ENCODE measurements at regions not wholly inside any gene's neighbourhood (a gene's known extent, or its start where the extent isn't known, plus 50 kb on each side); places are given as distances from the start of the nearest gene placed in this dataset.

DNA sequence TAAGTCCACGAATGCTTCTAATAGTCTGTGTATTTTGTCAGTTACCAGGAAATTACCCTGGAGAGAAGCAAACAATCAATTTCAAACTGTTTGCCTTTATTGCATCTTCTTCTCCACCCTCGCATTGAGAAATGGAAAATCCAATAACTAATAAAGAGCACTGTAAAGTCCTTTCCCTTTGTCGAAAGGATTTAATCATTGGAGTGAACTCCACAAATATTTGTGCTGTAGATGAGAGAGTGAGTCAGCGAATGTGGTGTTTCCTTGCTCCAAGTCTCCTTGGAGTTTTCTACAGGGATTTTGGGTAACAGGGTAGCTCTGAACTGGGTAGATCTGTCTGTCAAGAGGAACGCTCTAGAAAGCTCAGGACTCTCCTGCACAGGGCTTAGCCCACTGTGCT is 240.2 kb downstream of the KCNS3 start:
- Histone ChIP-seq H3K27ac (ENCODE audit: low read depth, low read length, poor library complexity, severe bottlenecking) (no peak overlapping the region), H3K9me3 (ENCODE audit: low read depth, low read length, poor library complexity, severe bottlenecking) (no peaks in the 10 kb centered on the region), H3K27me3 (replicated peaks; ENCODE audit: insufficient read depth, low read depth, low read length, poor library complexity) (no peaks in the 10 kb centered on the region), H3K4me3 (ENCODE audit: low read depth, low read length, poor library complexity, severe bottlenecking) (no peak overlapping the region), H3K36me3 (ENCODE audit: insufficient read depth, low read length, poor library complexity, severe bottlenecking) (no peaks in the 10 kb centered on the region), H3K4me1 (ENCODE audit: insufficient read depth, low read length, poor library complexity, severe bottlenecking) (no peaks in the 10 kb centered on the region)
- no peak for DNase-seq (ENCODE audit: low spot score)
- POLR2A ChIA-PET (ENCODE audit: low non-redundant PET) = no interaction called here
- no TSS peak for BruUV-seq (replicated peaks)
- CTCF ChIA-PET = interaction anchor here (1.4 kb wide), 1 partner anchor 267 kb away, joined by 5 read pairs; no protein-coding TSS in a partner anchor
- TF ChIP-seq, protein P1, sequence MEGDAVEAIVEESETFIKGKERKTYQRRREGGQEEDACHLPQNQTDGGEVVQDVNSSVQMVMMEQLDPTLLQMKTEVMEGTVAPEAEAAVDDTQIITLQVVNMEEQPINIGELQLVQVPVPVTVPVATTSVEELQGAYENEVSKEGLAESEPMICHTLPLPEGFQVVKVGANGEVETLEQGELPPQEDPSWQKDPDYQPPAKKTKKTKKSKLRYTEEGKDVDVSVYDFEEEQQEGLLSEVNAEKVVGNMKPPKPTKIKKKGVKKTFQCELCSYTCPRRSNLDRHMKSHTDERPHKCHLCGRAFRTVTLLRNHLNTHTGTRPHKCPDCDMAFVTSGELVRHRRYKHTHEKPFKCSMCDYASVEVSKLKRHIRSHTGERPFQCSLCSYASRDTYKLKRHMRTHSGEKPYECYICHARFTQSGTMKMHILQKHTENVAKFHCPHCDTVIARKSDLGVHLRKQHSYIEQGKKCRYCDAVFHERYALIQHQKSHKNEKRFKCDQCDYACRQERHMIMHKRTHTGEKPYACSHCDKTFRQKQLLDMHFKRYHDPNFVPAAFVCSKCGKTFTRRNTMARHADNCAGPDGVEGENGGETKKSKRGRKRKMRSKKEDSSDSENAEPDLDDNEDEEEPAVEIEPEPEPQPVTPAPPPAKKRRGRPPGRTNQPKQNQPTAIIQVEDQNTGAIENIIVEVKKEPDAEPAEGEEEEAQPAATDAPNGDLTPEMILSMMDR (conservative IDR thresholded peaks at IDR 0.05; ENCODE audit: low read depth, low read length) = no peak
- TF ChIP-seq EZH2 (IDR thresholded peaks at IDR 0.05; ENCODE audit: borderline replicate concordance, low read depth, low read length, poor library complexity, severe bottlenecking) = no peak
- intact Hi-C loops (cut with micrococcal nuclease; ENCODE audit: unreplicated experiment) = loop anchor here (10.0 kb wide), 1 partner anchor 264 kb away; no protein-coding TSS in a partner anchor

DNA sequence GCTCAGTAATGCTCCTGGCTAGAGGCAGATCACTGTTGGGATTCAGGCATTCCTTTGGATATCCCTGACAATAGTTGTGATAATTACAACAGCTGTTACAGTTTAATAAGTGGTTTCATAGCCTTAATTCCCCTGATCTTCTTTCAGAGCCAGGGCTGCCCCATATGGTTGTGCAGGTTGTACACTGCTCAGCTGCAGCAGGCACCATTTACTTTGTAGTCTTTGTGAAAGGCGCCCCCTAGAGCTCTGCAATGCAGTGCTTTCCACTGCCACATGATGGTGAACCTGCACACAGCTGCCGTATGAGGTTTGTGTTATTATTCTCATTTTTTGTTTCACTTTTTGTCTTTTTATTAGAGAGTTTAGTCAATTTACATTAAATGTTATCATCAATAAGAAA is 239.1 kb downstream of the KCNS3 start:
- H3K4me1 ChIP-seq (ENCODE audit: insufficient read depth, low read length, poor library complexity, severe bottlenecking) = no peaks in the 10 kb centered on the region
- ChIA-PET CTCF (interaction anchor here (1.0 to 1.4 kb wide), 2 partner anchors 20 to 266 kb away, joined by 5 read pairs; no protein-coding TSS in a partner anchor), POLR2A (ENCODE audit: low non-redundant PET) (no interaction called here)
- no peaks in the 10 kb centered on the region for H3K27me3 ChIP-seq (replicated peaks; ENCODE audit: insufficient read depth, low read depth, low read length, poor library complexity)
- intact Hi-C loops (cut with micrococcal nuclease; ENCODE audit: unreplicated experiment) = loop anchor here (10.0 kb wide), 1 partner anchor 263 kb away; no protein-coding TSS in a partner anchor
- no peaks in the 10 kb centered on the region for H3K9me3 ChIP-seq (ENCODE audit: low read depth, low read length, poor library complexity, severe bottlenecking)
- BruUV-seq (replicated peaks) = no TSS peak
- TF ChIP-seq EZH2 (IDR thresholded peaks at IDR 0.05; ENCODE audit: borderline replicate concordance, low read depth, low read length, poor library complexity, severe bottlenecking) = no peak
- TF ChIP-seq, protein P1 (conservative IDR thresholded peaks at IDR 0.05; ENCODE audit: low read depth, low read length) = peak; percentile 90
- peak; percentile 78 for DNase-seq (ENCODE audit: low spot score)
- no peaks in the 10 kb centered on the region for H3K36me3 ChIP-seq (ENCODE audit: insufficient read depth, low read length, poor library complexity, severe bottlenecking)
- H3K27ac ChIP-seq (ENCODE audit: low read depth, low read length, poor library complexity, severe bottlenecking) = no peak overlapping the region
- H3K4me3 ChIP-seq (ENCODE audit: low read depth, low read length, poor library complexity, severe bottlenecking) = no peak overlapping the region

DNA sequence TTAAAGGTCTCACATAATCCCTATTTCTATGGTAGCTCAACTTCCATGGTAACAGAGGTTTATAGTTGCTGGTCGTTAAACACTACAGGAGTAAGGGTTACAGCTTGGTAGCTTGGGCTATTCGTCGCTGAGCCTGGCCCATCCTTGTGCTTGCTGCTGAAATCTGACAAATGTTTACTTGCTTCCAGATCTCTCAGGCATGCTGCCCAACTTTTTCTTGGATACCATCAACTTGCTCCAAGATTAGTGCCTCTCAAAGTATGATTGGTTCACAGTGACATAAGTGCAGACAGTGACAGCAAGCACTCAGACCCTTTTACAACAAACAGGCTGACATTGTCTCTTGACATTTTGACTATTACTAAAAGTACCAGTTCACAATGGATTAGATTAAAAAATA is 231.8 kb downstream of the KCNS3 start:
- CTCF ChIA-PET = no interaction called here
- Histone ChIP-seq H3K27ac (ENCODE audit: low read depth, low read length, poor library complexity, severe bottlenecking) (no peak overlapping the region), H3K27me3 (replicated peaks; ENCODE audit: insufficient read depth, low read depth, low read length, poor library complexity) (no peaks in the 10 kb centered on the region), H3K9me3 (ENCODE audit: low read depth, low read length, poor library complexity, severe bottlenecking) (no peaks in the 10 kb centered on the region), H3K36me3 (ENCODE audit: insufficient read depth, low read length, poor library complexity, severe bottlenecking) (no peaks in the 10 kb centered on the region), H3K4me3 (ENCODE audit: low read depth, low read length, poor library complexity, severe bottlenecking) (no peak overlapping the region), H3K4me1 (ENCODE audit: insufficient read depth, low read length, poor library complexity, severe bottlenecking) (no peaks in the 10 kb centered on the region)
- no peak for DNase-seq (ENCODE audit: low spot score)
- POLR2A ChIA-PET (ENCODE audit: low non-redundant PET) = no interaction called here
- no TSS peak for BruUV-seq (replicated peaks)
- TF ChIP-seq, protein P1 (conservative IDR thresholded peaks at IDR 0.05; ENCODE audit: low read depth, low read length) = no peak
- TF ChIP-seq EZH2 (IDR thresholded peaks at IDR 0.05; ENCODE audit: borderline replicate concordance, low read depth, low read length, poor library complexity, severe bottlenecking) = no peak
- intact Hi-C loops (cut with micrococcal nuclease; ENCODE audit: unreplicated experiment) = loop anchor here (10.0 kb wide), 1 partner anchor 255 kb away; no protein-coding TSS in a partner anchor

All from A673 (cell line).